HG02981 (cell line): ENCODE measurements at regions not wholly inside any gene's neighbourhood (a gene's known extent, or its start where the extent isn't known, plus 50 kb on each side); places are given as distances from the start of the nearest gene placed in this dataset.
"Not testable (repeated sequence)": the region's sequence is repeated elsewhere in the genome, so short reads cannot be mapped to it uniquely, and the experiment has no call there.

ENCODE experiments used
- ATAC-seq: cut with Tn5 transposase; IDR thresholded peaks from one replicate; pipeline ENCODE4 v1.9.1; 2021; ENCODE audit warnings: mild to moderate bottlenecking, moderate library complexity; ENCODE audit not compliant: unreplicated experiment

DNA sequence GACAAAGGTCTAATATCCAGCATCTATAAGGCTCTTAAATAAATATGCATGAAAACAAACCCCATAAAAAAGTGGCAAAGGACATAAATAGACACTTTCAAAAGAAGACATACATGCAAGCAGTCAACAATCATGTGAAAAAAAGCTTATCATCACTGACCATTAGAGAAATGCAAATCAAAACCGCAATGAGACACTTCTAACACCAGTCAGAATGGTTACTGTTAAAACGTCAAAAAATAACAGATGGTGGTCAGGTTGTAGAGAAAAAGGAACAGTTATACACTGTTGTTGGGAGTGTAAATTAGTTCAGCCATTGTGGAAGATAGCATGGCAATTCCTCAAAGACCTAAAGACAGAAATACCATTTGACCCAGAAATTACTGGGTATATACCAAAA, 440.7 kb upstream of the KCNMB2 start:
- no peak for ATAC-seq

GRCh38 chr3:178096955-178097354, 439.3 kb upstream of the KCNMB2 start:
- no peak for ATAC-seq

DNA sequence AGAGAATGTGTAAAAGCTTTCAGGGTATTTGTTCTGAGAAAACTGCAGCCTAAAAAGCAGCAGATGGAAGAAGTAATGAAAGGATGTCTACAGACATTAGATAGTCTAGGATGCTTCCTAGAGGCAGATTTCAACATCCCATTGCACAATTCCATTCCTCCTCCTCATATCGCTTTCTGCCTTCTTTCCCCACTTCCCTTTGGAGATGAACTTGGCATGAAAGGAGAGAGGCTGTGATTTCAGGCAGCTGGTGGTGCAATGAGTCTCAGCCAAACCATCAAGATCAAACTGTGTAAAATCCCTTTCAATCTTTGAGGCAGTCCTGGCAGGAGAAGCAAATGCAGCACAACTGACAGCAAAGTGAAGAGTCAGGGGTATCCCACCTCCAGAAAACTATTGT, 438.7 kb upstream of the KCNMB2 start:
- ATAC-seq = no peak

DNA sequence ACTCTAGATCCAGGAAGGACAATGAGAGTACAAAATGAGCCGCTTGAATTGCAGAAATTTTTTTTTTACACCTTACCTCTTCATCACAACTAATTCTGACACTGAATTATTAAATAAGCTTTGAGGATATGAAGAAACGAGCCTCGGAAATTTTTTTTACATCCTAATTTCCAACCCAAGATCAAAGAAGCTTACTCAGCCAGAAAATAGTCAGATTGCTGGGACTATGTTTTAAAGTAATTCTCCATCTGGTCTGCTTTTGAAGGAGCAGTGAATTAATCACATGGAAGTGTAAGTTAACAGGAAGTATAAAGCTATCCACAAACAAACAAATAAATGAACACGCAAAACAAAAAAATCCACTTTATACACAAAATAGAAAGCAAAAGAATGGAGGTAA, 437.0 kb upstream of the KCNMB2 start:
- ATAC-seq = no peak

DNA sequence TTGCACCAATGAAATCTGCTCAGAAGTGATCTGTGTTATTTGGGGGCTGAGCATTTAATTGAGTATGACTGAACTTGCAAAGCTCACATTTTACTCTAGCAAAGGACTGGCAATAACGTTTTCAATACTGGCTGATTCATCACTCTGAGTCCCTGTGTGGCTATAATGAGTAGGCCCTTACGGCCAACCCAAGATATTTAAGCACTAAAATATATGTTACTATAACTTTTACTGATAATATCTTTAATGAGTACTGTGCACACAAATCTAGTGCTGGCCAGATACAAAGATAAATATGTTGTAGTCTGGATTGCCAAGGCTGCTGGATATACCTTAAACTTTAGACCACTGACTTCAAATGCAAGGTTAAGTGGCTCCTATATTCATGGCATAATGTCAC, 436.4 kb upstream of the KCNMB2 start:
- no peak for ATAC-seq

DNA sequence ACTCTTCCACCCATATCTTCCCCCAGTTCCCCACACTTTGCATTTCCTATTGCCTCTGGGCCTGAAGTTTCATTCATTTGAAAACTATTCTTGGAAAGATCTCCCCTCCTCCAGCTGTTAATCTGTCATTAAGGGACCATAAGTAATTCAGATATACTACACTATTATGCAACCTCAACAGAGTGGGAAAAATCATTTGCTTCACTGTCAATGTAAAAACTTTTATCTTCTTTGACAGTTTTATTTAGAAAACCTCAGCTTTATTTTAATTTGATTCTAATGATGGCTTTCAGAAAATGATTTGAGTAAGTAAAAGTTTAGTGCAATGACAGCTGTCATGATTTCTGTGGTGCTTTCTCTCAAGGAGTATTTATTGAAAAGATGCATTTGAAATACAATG, 435.3 kb upstream of the KCNMB2 start:
- no peak for ATAC-seq

DNA sequence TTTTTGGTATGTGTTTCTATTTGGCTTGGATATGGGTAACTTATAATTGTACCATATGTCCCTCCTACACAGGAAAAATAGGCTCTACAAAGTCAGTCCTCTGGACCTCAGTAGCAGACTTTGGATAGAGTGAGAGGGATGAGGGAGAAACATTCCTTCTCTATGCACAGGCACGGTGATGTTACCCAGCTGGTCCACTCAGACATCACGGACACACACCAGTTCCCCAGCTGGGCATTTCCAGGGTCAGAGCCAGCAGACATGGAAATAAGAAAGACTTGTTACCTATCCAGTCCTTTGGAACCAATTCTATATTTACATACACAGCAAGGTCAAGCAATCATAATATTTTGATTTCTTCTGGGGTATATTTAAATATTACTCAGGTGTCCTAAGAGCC, 433.1 kb upstream of the KCNMB2 start:
- ATAC-seq = no peak

DNA sequence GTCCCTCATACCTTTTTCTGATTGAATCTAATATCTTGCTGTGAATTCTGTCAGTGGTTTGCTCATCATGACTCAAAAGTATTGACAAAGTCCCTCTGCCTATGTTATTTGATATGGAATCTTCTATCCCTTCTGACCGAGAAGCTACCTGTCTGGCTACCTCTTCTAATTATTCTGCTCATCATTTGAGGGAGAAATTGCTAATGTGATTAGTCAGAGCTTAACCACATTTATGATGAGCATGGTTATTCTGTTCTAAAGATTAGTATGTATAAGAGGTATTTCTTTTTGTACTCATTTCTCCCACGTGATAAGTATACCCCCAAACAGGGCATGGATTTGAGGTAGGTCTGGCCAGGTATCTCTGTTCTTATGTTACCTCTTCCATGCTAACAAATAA, 428.4 kb upstream of the KCNMB2 start:
- ATAC-seq = no peak

DNA sequence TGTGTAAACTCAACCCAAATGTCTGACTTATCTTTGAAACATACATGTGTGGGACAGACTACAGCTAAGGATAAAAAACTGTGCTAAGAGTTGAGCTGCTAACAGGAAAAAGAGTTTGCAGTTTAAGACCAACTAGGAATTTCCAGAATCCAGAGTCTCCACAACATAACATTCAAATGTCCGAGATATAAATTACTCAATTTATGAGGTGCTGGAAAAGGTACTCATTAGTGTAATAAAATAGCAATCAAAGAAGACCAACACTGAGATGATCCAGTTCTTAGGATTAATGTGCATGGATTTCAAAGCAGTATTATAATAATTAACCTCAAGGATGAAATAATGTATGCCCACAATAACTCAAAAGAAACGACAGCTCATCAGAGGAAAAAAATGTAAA, 426.5 kb upstream of the KCNMB2 start:
- no peak for ATAC-seq

DNA sequence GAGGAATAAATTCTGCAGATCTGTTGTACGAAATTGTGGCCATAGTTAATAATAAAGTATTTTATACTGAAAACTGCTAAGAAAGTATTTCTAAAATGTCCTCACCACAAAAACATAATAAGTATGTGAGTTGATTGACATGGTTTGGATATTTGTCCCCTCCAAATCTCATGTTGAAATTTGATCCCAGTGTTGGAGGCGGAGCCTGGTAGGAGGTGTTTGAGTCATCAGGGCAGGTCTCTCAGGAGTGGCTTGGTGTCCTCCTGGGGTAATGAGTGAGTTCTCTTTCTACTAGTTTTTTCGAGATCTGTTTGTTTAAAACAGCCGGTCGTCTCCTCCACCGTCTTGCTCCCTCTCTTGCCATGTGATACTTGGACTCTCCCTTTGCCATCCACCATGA, 424.1 kb upstream of the KCNMB2 start:
- no peak for ATAC-seq

DNA sequence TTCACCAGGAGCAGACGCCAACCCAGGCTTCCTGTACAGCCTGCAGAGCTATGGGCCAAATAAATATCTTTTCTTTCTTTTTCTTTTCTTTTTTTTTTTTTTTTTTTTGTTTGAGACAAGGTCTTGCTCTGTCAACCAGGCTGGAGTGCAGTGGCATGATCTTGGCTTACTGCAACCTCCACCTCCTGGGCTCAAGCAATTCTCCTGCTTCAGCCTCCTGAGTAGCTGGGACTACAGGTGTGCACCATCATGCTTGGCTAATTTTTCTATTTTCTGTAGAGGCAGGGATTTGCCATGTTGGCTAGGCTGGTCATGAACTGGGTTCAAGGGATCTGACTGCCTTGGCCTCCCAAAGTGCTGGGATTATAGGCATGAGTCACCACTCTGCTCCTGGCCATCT, 423.7 kb upstream of the KCNMB2 start:
- not testable (repeated sequence) for ATAC-seq

GRCh38 chr3:178117641-178118040, 418.6 kb upstream of the KCNMB2 start:
- no peak for ATAC-seq

GRCh38 chr3:178119608-178120295, 416.5 kb upstream of the KCNMB2 start:
- not testable (repeated sequence) for ATAC-seq

DNA sequence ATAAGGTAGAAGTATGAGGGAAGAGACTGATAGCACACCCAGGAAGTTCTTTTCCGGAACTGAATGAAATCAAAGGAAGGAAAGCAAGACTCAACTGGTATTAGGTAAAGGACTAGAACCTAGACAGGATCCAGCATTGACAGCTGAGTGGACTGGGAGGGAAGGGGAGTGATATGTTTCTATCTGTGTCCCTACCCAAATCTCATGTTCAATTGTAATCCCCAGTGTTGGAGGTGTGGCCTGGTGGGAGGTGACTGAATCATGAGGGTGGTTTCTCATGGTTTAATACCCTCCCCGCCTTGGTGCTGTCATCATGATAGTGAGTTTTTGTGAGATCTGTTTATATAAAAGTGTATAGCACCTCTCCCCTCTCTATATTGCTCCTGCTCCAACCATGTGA, 415.9 kb upstream of the KCNMB2 start:
- no peak for ATAC-seq

- ATAC-seq = no peak
Measured at GRCh38 chr3:178126686-178127085, 409.6 kb upstream of the KCNMB2 start.

GRCh38 chr3:178127221-178127620, 409.0 kb upstream of the KCNMB2 start:
- no peak for ATAC-seq

GRCh38 chr3:178129109-178129508, 407.1 kb upstream of the KCNMB2 start:
- no peak for ATAC-seq

GRCh38 chr3:178131801-178132200, 404.4 kb upstream of the KCNMB2 start:
- no peak for ATAC-seq

DNA sequence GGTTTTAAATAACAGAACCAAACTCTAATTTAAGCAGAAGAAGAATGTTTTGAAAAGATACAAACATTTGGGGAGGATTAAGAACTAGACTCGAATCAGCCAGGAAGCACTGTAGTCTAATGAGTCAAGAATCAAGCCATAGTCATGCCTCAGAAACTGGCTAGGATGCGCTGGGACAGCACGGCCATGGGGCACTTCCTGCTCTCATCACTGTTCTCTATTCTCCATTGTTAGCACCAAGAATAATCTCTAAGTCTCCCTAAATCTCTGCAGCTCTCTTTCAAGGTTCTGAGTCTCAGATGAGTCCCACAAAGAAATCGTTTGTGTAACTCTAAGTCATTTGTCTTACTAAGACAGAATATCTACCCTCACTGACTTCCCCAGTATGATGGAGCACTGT, 399.0 kb upstream of the KCNMB2 start:
- no peak for ATAC-seq

- ATAC-seq = no peak
Measured at GRCh38 chr3:178137831-178138230, 398.4 kb upstream of the KCNMB2 start.

GRCh38 chr3:178139116-178139515, 397.1 kb upstream of the KCNMB2 start:
- ATAC-seq = no peak

DNA sequence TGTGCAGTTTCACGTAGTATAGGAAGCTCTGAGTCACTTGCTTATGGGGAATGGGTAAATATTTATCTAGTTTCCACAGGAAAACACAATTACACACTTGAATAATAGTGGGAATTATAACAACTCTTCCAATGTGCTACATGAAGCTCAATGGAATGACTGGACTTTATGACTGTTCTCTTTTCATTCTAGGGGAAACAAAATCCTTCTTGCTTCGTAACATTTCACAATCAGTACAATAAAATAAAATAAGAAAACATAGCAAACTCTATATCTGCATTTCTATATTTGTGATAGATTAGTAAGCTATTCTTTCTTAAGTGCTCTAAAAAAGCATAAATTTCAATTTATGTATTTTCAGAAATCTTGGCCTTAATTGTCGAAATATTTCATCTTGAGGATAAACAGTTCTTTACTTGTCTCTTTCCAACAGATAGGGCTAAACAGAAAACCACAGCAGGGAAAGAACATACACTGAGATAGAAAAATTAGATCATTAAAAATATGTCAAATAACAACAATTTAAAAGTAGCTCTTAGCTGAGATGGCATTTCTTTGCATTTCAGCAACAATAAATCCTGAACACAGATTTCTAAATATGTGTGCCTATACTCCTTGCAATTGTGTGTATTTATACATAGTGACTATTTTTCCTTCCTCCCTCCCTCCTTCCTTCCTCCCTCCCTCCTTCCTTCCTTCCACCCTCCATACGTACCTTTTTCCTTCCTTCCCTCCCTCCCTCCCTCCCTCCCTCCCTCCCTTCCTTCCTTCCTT, 395.5 kb upstream of the KCNMB2 start:
- ATAC-seq = no peak

DNA sequence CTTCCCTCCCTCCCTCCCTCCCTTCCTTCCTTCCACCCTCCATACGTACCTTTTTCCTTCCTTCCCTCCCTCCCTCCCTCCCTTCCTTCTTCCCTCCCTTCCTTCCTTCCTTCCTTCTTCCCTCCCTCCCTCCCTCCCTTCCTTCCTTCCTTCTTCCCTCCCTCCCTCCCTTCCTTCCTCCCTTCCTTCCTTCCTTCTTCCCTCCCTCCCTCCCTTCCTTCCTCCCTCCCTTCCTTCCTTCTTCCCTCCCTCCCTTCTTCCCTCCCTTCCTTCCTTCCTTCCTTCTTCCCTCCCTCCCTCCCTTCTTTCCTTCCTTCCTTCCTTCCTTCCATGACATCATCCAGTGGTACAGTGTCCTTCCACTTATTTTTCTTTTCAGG, 394.9 kb upstream of the KCNMB2 start:
- ATAC-seq = not testable (repeated sequence)
